GM18498 (cell line): ENCODE measurements at regions not wholly inside any gene's neighbourhood (a gene's known extent, or its start where the extent isn't known, plus 50 kb on each side); places are given as distances from the start of the nearest gene placed in this dataset.
A peak's percentile ranks its signal among the peaks of the same experiment; 100 is the strongest.

Experiments
- ATAC-seq: cut with Tn5 transposase; IDR thresholded peaks from one replicate; pipeline ENCODE4 v1.9.1; 2021; ENCODE audit warnings: mild to moderate bottlenecking, moderate library complexity; ENCODE audit not compliant: unreplicated experiment

GRCh38 chr3:137061186-137061585, 103.4 kb downstream of the IL20RB start:
- no peak for ATAC-seq

- peak; percentile 84 for ATAC-seq
These were observed 104.5 kb downstream of the IL20RB start for GRCh38 chr3:137062250-137062649.

DNA sequence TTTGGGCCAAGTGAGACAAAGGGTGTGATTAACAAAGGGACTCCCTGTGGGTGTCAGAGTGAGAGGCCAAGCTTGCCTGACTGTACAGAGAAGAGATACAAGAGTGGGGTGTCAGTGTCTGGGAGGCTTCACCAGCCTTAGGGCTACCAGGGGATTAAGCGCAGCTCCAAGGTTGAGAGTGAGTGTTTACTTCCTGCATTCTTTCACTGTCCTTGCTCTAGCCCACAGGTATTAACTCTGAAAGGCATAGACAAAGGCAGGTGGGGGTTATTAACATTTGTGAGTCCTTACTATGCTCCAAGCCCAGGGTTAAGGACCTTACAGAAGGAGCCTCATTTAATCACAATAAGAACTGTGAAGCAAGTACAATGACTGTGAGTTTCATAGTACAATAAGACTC, 107.6 kb downstream of the IL20RB start:
- no peak for ATAC-seq

- ATAC-seq, result no peak
These were observed 108.3 kb downstream of the IL20RB start for GRCh38 chr3:137066092-137066491.

DNA sequence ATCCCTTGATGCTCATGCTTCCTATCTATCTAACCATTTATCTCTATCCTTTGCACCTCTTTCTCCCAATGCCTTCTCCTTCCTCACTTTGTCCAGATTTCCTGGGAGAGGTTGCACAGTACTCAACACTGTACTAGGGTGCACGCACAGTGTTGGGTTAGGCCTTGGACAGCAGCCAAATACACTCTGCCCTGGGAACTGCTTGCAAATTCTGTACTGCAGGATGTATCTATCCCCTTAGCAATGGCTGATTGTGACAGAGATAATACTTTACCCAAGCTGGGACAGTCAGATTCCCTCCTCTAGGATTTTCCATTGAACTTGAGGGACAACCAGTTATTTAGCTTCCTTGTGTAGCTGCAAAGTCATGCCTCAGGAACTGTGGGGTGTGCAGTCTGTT, 113.3 kb downstream of the IL20RB start:
- no peak for ATAC-seq

GRCh38 chr3:137075020-137075419, 117.2 kb downstream of the IL20RB start:
- no peak for ATAC-seq

DNA sequence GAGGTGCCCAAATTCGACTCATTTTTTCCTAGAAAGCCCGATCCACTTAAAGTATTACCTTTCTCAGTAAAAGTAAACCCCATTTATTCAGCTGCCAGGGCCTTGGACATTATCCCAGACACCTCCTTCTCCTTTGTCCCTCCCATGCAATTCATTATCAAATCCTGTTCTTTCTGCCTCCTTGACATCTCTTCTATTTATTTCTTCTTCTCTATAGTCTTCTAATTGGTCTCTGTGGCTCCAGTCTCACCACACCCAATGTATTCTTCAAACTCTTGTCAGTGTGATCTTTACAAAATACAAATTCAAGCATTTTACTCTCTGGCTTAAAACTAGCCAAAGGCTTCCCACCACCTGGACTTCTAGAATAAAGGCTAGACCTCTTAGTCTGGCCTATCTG, 120.3 kb downstream of the IL20RB start:
- no peak for ATAC-seq

DNA sequence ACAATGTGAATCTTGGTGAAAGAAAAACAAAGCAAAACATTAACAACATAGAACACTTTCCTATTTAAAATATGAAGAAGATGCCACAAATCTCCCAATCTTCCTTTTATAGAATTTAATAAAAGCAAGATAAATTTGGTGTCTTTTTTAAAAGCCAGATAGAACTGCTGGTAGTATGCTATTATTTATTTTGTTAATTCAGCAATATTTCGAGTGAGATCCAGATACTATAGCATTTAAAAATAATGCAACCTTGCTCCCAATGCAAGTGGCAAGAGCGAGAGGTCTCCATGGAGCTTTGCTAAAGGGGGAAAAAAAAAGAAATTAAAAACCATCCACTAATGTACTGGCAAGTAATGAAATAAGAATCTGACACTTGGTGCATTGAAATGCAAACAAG, 121.8 kb downstream of the IL20RB start:
- ATAC-seq, result no peak

DNA sequence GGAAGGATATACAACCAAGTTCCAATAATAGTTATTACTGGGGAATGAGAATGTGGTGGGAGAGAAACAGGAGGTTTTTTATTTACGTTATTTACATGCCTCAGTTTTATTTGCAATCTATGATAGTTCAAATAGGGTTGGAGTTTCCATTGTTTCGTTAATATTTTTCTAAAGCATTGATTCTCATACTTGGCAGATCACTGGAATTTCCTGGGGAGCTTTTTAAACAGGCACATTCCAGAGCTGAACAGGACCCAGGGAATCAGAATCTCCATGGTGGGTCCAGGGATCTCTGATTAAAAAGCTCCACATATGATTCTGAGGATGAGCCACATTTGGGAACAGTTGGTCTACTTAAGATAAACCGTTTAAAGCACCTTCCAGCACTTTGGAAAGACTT, 123.9 kb downstream of the IL20RB start:
- ATAC-seq, result no peak

DNA sequence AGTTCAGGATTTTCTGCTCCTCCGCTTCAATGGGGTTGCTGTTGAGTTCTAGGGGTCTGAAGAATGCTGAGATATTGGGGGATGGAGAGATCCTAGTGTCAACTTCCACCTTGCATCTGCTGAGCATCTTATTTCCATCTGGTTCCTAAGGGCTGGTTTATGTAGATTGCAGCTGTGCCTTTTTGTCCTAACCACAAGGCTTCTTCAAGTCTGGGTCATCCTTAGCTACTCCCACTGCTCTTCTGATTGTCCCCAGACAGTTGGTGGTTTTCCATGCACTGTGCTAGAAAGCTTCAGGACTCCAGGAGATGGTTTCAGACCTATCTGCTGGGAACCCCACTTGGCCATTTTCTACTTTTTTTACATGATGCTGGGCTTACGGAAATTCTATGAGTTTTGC, 125.0 kb downstream of the IL20RB start:
- ATAC-seq, result no peak

DNA sequence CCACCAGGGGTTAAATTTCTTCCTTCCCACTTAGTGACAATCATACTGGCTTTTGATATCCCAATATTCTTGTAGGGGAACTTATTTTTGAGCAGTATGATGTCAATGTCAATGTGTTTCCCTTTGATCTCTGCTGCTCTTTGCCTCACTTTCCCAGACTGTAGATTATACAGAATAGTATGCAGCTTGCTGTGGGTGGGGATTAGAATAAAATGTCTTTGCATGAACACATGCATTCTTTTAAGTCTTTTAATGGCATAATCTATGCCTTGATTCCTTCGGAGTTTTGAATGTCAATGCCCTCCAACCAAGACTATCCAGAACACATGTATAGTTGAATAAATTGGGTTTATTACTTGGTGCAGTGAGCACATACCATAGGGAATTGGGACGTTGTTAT, 125.5 kb downstream of the IL20RB start:
- no peak for ATAC-seq

GRCh38 chr3:137084586-137084985, 126.8 kb downstream of the IL20RB start:
- ATAC-seq, result no peak

GRCh38 chr3:137097386-137097785, 139.6 kb downstream of the IL20RB start:
- no peak for ATAC-seq

- ATAC-seq, result no peak
These were observed 140.1 kb downstream of the IL20RB start for GRCh38 chr3:137097852-137098251.

GRCh38 chr3:137099364-137100219, 141.8 kb downstream of the IL20RB start:
- no peak for ATAC-seq

- no peak for ATAC-seq
These were observed 142.5 kb downstream of the IL20RB start for GRCh38 chr3:137100326-137100725.

DNA sequence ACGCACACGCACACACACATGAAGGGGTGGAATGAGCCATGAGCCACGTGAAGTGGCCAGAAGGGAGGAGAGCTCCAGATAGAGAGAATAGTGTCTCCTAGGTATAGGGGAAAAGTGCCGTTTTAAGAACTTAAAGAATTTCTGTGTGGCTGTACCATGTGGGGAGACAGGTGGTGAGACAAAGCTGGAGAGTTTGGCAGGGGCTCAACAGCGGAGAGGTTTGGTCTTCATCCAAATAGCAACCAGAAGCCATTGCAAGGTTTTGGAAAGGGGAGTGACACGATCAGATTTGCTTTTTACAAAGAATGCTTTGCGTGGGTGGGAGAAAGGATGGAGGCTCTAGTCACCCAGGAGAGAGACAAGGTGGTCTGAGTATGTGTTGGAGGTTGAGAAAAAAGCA, 146.0 kb downstream of the IL20RB start:
- ATAC-seq, result no peak

- ATAC-seq, result peak; percentile 60
These were observed 147.6 kb downstream of the IL20RB start for GRCh38 chr3:137105277-137105977.

DNA sequence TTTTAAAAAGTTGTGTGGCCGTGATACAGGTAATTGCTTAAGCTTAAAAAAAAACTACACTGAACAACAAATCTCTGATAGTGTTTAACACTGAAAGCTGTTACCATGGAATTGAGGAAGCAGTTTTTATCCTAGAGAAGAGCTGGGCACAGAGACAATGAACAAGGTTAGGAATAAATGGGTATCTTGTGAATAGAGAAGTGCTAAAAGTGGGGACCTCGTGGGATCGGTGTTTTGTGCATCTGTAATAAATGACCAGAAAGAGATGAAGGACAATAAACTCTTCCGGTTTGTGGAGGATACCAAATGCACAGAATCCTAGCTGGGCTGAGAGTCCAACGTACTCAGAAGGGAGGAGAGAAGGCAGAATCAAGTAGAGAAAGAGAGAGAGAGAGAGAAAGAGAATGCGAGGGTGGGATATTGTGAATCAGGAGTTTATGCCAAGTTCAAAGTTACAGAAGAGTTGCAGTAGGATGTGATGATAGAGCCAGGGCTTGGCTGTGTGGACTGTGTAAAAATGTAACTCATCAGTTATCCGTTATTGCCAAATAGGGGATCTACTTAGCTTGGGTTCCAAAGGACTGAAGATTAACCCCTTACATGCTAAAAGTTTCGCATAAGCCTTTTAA, 148.9 kb downstream of the IL20RB start:
- ATAC-seq, result no peak

- no peak for ATAC-seq
These were observed 151.1 kb downstream of the IL20RB start for GRCh38 chr3:137108699-137109440.

DNA sequence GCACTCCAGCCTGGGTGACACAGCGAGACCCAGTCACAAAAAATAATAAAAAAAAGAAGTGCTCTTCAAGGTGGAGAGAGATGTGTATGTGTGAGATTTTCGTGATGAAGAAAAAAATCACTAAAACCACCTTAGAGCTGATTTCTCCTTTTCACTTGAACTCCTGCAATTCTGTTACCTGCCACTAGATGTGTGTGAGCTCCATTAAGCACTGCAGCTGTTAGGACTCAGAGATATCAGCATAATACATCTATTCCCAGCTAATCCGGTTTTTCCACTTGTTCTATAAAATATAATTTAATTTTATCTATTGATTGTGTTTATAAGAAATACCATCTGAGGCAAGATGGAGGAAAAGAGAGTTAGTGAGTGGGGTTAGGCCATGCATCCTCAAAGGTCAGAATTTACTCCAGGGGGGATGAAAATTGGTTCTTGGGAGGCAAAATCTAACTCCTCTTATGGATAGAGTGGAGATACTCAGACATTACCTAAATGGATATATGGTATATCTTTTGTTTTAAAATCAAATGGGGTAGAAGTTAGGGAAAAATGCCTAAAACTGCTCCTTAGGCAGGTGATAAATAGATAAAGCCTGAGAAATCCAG, 152.7 kb downstream of the IL20RB start:
- peak; percentile 69 for ATAC-seq
